ENCODE measurements at regions not wholly inside any gene's neighbourhood (a gene's known extent, or its start where the extent isn't known, plus 50 kb on each side); places are given as distances from the start of the nearest gene placed in this dataset.

- TF ChIP-seq ZNF253 (CRISPR knock-in tag; conservative IDR thresholded peaks at IDR 0.05) = no peak
- no peak for TF ChIP-seq DACH1 (IDR thresholded peaks at IDR 0.05; ENCODE audit: partially characterized antibody)
- no peak for TF ChIP-seq ZNF449 (CRISPR knock-in tag; IDR thresholded peaks at IDR 0.05)
- no peak for TF ChIP-seq SETDB1 (IDR thresholded peaks at IDR 0.05; ENCODE audit: low read length)
These were observed 901.2 kb upstream of the COX7C start (continued) for GRCh38 chr5:85716344-85717202.

GRCh38 chr5:85717203-85717563 lies 900.6 kb upstream of the COX7C start:
- DNase-seq (ENCODE audit: extremely low read depth in 1 of 4, low spot score in 3 of 4) (no peak), FAIRE-seq (no peak), ATAC-seq (no peak)
- TF ChIP-seq ZNF174 (CRISPR knock-in tag; IDR thresholded peaks at IDR 0.05) (no peak), ETV5 (CRISPR knock-in tag; IDR thresholded peaks at IDR 0.05; ENCODE audit: low read depth) (no peak), BCL6 (CRISPR knock-in tag; IDR thresholded peaks at IDR 0.05) (no peak), ZNF507 (tag; conservative IDR thresholded peaks at IDR 0.05) (no peak), MYBL2 (IDR thresholded peaks at IDR 0.05; ENCODE audit: low read depth) (no peak), MYBL2 (CRISPR knock-in tag; IDR thresholded peaks at IDR 0.05; ENCODE audit: borderline replicate concordance) (no peak), BRF2 (IDR thresholded peaks at IDR 0.05; ENCODE audit: borderline replicate concordance, insufficient read depth, insufficient read length) (no peak), WHSC1 (IDR thresholded peaks at IDR 0.05; ENCODE audit: low read length) (no peak), ZFPM2 (CRISPR knock-in tag; IDR thresholded peaks at IDR 0.05) (no peak), GTF2F1 (IDR thresholded peaks at IDR 0.05; ENCODE audit: low read depth, low read length) (no peak), ERF (CRISPR knock-in tag; IDR thresholded peaks at IDR 0.05) (no peak)
- TF ChIP-seq, protein P1, sequence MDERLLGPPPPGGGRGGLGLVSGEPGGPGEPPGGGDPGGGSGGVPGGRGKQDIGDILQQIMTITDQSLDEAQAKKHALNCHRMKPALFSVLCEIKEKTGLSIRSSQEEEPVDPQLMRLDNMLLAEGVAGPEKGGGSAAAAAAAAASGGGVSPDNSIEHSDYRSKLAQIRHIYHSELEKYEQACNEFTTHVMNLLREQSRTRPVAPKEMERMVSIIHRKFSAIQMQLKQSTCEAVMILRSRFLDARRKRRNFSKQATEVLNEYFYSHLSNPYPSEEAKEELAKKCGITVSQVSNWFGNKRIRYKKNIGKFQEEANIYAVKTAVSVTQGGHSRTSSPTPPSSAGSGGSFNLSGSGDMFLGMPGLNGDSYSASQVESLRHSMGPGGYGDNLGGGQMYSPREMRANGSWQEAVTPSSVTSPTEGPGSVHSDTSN (CRISPR knock-in tag; IDR thresholded peaks at IDR 0.05; ENCODE audit: low read depth) = no peak
- TF ChIP-seq, protein P1 (tag; conservative IDR thresholded peaks at IDR 0.05; ENCODE audit: low read depth) = no peak
- no peaks in the 10 kb centered on the region for H3K36me3 ChIP-seq (ENCODE audit: control insufficient read depth, insufficient read depth, low read length)
- no TSS peak for BruUV-seq (replicated peaks)
- intact Hi-C loops (cut with micrococcal nuclease) (no loop called here), in situ Hi-C loops (cut with MboI) (no loop called here)
- no peaks in the 10 kb centered on the region for H3K9me1 ChIP-seq (ENCODE audit: control insufficient read depth, insufficient read depth, low read length)
- H3K4me3 ChIP-seq = no peak overlapping the region
- H3K79me2 ChIP-seq (ENCODE audit: control insufficient read depth, insufficient read depth, low read length) = no peaks in the 10 kb centered on the region
- H4K20me1 ChIP-seq (replicated peaks; ENCODE audit: control insufficient read depth, insufficient read depth, low read length) = no peaks in the 10 kb centered on the region
- no peak overlapping the region for H3K9ac ChIP-seq (ENCODE audit: insufficient read depth in 1 of 2, low read depth in 2 of 2, low read length in 2 of 2)
- no peak overlapping the region for H3K4me2 ChIP-seq (ENCODE audit: insufficient read depth, low read length)
- ChIA-PET POLR2A (no interaction called here), CTCF (ENCODE audit: low intra/inter-chr PET ratio) (no interaction called here)
- WGBS (ENCODE audit: insufficient coverage, low coverage, missing lambda C conversion rate) = 36% methylated on average over 1 of the region's 1 CpG
- H3K4me1 ChIP-seq (replicated peaks in 1 of 2; ENCODE audit: control insufficient read depth in 2 of 2, insufficient read depth in 2 of 2, low read length in 2 of 2) = no peaks in the 10 kb centered on the region
- H3K9me3 ChIP-seq (replicated peaks; ENCODE audit: control insufficient read depth, insufficient read depth, low read depth, low read length) = no peaks in the 10 kb centered on the region
- H2AFZ ChIP-seq (ENCODE audit: low read depth, low read length) = no peak overlapping the region
- no peak overlapping the region for H3K27ac ChIP-seq (ENCODE audit: extremely low read depth, low read depth, low read length)
- no peaks in the 10 kb centered on the region for H3K27me3 ChIP-seq (ENCODE audit: control insufficient read depth in 2 of 2, insufficient read depth in 2 of 2, low read length in 2 of 2)
